Transverse colon (tissue), 4 donors: ENCODE measurements at regions not wholly inside any gene's neighbourhood (a gene's known extent, or its start where the extent isn't known, plus 50 kb on each side); places are given as distances from the start of the nearest gene placed in this dataset.

Experiments used
- POLR2AphosphoS5 ChIP-seq, 3 donors: sonication (generic); formaldehyde crosslinking; IDR thresholded peaks; one replicate each; pipeline ENCODE4 v1.6.1; 2016; ENCODE audit warnings: antibody characterized with exemption in 3 of 3
- TF ChIP-seq, protein P1 (sequence below), 5 experiments: fragments of 200-600 bp in 3 of 5; fragments of 450-650 bp in 2 of 5; sonication (generic) in 3 of 5; IDR thresholded peaks; 1 replicate in 2 of 5; 2 replicates in 3 of 5; pipeline ENCODE4 v1.5.1; 2016 to 2017; ENCODE audit warnings: antibody characterized with exemption in 5 of 5, inconsistent platforms in 3 of 5, mild to moderate bottlenecking in 2 of 5, moderate library complexity in 1 of 5

DNA sequence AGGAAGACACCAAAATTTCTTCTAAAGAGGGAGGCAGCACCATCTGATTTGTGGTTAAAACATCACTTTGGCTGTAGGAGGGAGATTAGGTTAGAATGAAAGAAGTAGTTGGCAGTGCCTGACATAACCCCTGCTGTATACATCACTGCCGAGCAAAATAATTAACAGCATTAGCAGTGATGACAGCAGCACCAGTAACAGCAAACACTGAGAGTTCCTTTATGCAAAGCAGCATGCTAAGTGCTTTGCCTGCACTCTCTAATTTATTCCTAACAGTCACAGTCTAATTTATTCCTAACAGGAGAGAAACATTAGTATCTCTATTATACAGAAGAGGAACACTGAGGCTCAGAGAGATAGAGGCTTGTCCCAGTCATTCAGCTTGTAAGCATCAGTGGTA is 1469.7 kb downstream of the AACS start:
- TF ChIP-seq, protein P1, sequence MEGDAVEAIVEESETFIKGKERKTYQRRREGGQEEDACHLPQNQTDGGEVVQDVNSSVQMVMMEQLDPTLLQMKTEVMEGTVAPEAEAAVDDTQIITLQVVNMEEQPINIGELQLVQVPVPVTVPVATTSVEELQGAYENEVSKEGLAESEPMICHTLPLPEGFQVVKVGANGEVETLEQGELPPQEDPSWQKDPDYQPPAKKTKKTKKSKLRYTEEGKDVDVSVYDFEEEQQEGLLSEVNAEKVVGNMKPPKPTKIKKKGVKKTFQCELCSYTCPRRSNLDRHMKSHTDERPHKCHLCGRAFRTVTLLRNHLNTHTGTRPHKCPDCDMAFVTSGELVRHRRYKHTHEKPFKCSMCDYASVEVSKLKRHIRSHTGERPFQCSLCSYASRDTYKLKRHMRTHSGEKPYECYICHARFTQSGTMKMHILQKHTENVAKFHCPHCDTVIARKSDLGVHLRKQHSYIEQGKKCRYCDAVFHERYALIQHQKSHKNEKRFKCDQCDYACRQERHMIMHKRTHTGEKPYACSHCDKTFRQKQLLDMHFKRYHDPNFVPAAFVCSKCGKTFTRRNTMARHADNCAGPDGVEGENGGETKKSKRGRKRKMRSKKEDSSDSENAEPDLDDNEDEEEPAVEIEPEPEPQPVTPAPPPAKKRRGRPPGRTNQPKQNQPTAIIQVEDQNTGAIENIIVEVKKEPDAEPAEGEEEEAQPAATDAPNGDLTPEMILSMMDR (IDR thresholded peaks at IDR 0.05), result no peak
- no peak for TF ChIP-seq POLR2AphosphoS5 (IDR thresholded peaks at IDR 0.05)
